HG03342 (cell line): ENCODE measurements at regions not wholly inside any gene's neighbourhood (a gene's known extent, or its start where the extent isn't known, plus 50 kb on each side); places are given as distances from the start of the nearest gene placed in this dataset.

Experiments used
- ATAC-seq: cut with Tn5 transposase; IDR thresholded peaks from one replicate; pipeline ENCODE4 v1.9.1; 2021; ENCODE audit warnings: mild to moderate bottlenecking, moderate library complexity; ENCODE audit not compliant: unreplicated experiment

DNA sequence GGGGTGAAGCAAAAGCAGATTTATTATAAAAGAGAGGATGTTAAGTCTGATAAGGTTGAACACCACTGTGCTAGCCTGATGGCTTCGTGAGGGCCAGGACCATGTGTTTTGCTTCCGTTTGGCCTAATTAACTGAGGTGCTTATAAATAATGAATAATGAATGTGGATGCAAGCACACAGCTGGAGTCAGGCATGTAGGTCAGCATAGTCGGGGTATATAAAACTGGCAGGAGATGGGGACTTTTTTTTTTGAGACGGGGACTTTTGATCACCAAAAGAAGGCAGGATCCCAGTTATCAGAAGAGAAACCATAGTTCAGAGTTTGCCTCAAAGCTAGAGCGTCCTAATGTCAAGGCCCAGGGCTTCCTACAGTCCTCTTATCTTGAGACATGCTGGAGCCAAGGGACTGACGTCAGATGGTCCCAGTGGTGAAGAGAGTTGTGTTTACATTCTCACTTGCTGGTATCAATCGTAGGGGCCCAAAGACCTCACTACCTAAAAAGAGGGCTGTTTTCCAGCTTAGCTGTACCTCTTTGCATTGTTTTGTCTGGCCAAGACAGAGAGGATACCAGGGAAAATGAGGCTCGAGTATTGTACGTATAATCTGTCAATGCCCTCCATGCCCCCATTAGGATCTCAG lies 50.4 kb downstream of the RTL9 start:
- no peak for ATAC-seq

DNA sequence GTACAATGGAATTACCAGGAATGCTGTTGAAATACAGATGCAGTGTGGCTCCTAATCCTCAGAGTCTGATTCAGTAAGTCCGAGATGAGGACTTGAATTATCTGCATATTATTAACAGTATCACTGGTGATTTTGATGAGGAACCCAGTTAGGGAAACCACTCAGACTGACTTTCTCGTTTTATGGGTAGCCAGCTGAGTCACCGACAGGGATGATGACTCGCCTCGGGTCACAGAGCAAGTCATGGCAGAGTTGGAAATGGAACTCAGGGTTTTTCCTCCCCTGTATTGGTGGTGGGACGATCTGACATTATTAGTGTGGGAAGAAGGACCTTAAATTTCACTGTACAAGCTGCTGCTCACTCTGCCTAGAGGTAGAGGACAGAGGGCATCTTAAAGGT lies 51.3 kb downstream of the RTL9 start:
- no peak for ATAC-seq

DNA sequence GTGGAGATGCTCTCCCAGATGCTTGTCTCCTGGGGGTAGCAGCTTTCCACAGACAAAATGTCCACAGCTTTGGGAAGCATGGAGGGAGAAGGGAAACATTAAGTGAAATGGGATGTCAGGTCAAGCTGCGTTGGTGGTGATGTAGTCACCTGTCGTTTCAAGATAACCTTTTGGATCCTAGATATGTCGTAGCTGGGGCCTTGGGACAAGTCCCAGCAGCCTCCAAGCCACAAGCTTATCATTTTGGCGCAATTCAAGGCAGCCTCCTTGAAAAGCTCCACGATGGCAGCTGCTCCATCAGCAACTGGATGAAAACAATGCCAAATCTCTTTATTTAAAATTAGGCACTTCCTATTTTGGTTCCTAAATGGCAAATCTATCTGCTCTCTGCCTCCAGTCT lies 52.0 kb downstream of the RTL9 start:
- ATAC-seq = no peak

DNA sequence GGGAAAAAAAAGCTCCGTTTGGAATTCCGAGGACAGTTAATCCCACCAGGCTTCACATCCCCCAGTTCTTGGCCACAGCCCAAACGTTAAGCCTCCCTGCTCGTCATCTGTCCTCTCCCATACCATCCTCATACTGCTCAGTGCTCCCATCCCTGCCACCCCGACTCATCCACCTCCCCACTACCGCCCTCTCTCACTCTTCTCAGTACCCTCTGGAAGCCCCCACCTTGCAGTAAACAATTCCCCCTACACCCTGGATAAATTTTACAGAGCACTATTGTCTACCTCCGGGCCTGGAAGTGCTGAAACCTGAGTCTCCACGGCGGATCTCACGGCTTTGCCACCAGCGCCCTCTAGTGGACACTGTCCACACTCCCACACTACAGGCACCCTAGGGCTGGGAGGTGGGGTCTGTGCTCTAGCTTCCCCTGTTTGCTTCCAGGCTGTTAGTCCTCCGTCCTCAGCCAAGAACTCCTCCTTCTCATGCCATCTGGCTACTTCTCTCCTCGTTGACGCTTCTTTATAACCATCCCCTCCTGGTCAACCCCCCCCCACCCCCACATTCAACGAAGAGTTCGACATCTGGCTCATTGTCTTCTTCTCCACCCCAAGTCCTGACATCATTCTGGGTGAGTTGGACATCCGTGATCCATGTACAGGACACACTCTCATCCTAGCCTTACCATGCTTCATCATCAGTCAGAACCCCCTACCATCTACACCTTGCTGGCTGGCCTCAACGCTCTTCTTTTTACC lies 54.5 kb downstream of the RTL9 start:
- peak; percentile 78 for ATAC-seq

DNA sequence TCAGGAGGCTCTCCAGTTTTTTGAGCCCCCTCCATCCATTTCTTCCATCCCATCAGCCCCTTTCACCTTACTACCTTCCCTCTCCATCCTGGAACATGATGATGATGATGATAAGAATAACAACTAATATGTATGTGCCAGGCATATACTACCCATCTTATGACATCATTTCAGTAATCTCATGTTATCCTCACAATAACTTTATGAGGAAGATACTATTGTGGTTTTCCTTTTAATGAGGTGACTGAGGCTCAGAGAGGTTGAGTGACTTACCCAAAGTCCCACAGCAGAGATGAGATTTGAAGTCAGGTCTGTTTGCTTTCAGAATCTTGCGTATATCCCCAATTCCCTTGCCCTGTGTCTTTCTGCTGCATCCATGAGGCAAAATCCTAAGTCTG lies 55.1 kb downstream of the RTL9 start:
- ATAC-seq = no peak

DNA sequence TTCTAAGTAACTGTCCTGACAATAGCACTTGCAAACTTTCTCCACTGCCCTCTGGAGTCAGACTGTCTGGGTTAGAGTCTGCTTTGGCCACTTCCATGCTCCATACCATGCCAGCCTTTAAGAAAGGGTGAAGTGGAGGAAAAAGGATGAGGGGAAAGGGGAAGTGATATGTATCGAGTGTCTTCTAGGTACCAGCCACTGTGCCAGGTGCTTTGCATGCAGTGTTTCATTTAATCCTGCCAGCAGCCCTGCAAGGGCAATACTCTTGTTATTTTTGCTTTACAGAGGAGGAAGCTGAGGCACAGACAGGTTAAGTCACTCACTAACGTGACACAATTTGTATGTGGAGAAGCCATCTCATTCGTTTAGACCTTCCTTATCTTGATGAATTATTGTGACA lies 55.6 kb downstream of the RTL9 start:
- peak; percentile 8 for ATAC-seq

DNA sequence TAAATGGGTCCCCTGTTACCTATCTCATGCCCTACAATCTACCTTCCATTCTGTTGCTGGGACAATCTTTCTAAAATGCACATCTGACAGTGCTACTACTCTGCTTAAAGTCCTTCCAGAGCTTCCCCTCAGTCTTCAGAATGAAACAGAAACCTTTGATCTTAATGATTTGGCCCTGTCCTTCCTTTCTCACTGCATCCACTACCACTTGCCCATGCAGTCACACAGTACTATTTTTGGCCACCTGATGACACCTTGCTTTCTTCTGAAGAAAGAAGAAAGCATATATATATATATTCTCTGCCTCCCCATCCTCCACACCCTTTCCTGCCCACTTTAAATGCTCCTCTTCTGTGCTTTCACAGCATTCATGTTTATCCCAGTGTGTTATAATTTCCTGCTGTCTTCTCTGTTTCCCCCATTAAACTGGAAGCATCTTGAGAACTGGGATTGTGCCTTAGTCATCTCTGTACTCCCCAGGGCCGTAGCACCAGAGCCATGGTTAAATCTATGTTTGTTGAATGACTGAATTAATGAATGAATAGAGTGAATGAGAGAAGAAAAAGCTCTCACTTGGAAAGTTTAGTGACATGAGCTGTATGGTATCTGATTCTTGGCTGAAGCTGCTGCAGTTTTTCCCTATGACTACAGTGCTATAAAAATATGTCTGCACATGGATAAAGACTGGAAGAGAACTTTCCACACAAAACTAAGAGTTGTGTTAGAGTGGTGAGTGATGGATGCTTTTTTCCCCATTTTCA lies 56.2 kb downstream of the RTL9 start:
- ATAC-seq = peak; percentile 63

DNA sequence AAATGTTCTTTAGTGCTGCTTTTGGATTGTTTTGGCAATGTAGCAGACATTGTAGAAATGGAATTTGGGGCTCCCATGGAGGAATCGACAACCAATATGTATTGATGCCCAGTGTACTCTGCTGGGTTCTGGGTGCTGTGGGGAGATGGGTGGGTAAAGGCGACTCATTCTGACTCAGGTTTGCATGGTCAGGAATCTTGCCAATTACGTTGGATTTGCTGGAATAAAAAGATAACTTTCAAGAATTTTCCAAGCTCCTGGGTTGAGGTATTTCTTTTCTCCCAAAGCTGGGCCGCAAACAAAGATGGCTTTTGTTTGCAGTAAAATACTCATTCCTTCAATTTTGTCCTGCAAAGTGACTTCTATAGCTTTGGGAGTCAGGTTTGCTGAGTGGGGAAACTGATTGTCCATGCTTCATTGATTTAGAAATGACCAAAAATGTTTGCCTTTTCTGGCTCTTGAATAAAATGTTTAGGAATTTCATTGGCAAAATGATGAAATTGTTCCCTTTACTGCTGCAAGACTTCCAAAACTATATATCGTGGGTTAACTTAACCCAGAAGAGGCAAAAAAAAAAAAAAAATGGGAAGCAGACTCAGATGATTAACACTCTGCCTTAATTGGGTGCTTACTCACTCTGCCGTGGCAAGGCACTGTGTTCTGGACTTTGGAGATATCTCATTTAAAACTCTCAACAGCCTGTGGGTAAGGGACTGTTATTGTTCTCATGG lies 57.0 kb downstream of the RTL9 start:
- ATAC-seq = no peak

DNA sequence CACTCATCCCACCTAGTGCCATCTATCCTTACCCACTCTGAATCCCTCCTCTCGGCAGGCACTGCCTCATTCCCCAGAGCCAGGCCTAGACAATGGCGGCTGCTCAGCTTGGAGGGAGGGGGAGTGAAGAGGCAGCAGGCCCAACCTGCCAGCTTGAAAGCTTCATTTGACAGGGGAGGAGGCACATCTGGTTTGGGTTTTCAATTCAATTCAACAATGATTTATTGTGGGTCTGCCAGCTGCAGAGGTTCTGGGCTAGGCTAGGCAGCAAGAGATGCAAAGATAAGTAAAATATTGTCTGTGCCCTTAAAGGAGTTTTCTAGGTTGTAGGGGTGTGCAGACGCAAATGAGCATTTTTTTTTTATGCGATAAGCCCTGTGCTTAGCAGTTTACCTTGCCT lies 58.5 kb downstream of the RTL9 start:
- ATAC-seq = no peak

DNA sequence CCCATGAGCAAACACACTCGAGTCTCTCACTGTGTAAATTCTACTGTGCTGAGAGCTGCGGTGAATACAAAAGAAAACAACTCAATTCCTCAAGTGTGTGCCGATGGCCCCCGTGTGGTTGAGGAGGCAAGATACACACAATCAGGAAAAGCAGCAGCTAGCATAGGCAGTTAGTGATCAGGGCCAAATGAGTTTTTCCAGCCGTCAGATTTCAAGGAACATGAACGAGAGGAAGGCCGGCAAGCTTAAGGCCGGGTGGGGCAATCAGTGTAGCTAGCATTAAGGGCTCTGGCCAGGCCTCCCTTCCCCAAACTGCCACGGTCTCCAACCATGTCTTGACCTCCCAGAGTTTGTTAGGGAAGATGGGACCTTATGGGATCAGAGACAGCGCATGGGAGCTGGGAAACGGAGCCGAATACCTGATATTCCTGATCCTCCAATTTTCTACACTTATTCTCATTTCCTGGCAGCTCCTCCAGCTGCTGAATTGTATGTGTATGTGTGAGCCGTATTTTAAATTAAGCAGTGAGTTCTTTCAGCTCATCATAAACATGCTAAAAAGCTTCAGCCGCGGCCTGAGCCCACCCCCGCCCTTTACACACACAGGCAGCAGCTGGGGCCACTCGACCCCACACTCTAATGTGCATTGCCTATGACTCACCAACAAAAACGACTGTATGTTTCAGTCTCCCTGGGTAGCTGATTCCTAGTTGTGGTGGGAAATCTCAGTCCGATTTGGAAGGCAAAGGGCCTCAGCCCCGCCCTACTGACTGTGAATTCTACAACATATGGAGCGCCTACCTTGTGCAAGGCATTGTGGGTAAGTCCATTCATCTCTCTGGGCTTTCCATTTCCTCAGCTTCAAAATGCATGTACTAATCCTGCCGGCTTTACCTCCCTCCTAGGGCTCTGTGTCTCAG lies 59.9 kb downstream of the RTL9 start:
- no peak for ATAC-seq

DNA sequence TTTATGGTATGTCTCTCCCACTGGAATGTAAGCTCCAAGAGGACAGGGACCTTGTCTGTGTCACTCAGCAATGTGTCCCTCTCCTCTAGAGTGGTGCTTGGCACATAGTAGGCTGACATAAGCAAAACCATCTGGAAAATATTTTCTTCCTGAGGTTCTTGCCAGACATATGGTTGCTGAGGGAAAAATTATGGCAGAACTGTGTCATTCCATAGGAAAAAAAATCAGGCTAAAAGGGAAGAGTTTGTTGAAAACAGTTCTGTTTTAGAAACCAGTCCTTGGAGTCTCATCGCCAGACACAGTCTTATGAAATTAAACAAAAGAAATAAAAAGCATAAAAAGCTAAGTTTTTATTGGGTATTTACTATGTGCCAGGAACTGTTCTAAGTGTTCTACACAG lies 60.9 kb downstream of the RTL9 start:
- no peak for ATAC-seq

DNA sequence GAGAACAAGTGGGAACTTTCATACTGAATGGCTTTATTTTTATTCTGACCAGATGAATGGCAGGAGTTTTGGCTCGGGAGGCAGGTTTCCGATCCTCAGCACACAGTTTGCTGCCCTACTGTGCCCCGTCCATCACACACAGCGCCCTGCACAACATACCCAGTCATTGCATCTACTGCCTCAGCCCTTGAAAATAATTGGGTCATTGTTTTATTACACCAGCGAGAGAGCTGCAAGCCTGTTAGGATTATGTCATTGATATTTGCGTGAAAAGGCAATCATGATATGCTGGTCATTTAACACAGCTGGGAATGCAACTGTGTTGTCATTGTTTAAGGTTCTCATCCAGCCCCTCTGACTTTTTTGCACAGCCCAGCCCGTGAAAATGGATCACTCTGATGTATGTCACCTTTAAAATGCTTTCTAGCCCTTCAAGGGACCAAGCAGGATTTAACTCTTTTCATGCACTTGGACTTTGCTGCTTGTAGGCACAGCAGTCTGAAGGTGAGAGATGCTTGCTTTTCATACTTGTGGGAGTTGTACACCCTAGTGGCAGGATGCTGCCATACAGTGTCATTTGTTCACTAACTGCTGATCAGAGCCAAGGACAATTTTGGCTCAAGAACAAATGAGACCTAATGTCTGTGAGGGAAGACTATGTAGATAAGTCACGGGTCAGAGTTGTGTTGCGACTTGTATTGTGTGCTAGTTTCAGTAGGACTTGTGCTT lies 62.3 kb downstream of the RTL9 start:
- no peak for ATAC-seq

DNA sequence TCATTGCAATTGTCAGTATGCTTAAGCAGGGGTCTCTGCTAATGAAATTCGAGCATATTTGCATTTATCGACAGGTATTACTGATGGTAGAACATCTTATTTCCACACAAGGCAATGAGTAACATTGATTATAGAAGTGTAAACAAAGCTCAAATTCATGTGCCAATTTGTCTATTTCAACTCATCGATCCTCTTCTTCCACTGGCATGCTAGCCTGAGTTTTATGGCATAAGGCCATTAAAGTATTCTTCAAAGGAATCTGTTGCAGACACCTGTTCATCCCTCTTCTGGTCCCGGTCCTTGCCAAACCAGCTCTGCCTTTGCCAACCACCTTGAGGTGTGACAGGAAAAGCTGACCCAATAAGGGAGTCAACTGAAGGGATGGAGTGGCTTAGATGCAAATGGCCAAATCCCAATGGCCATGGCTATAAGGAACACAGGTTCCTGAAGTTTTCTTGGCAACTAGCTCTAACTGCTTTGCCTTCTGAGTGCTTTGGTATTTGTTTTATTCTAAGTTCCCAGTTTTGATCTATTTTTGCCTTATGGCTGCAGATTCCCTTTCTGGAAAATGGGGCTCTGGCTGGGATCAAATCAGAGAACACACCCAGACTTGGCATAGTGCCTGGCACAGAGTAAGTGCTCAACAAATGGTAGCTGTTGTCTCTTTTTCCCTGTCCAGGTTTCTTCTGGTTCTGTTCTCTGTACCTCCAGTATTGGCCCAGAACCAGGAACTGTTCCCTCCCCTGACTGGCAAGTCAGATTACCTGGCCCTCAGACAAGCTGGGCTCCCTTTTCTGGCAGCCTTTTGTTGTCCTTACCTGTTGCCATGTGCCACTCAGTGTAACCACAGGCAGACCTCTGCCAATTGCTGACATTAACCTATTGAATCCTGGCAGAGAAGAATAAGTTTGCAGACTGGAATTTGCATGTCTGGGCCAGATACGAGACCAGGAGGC lies 63.1 kb downstream of the RTL9 start:
- ATAC-seq = no peak

DNA sequence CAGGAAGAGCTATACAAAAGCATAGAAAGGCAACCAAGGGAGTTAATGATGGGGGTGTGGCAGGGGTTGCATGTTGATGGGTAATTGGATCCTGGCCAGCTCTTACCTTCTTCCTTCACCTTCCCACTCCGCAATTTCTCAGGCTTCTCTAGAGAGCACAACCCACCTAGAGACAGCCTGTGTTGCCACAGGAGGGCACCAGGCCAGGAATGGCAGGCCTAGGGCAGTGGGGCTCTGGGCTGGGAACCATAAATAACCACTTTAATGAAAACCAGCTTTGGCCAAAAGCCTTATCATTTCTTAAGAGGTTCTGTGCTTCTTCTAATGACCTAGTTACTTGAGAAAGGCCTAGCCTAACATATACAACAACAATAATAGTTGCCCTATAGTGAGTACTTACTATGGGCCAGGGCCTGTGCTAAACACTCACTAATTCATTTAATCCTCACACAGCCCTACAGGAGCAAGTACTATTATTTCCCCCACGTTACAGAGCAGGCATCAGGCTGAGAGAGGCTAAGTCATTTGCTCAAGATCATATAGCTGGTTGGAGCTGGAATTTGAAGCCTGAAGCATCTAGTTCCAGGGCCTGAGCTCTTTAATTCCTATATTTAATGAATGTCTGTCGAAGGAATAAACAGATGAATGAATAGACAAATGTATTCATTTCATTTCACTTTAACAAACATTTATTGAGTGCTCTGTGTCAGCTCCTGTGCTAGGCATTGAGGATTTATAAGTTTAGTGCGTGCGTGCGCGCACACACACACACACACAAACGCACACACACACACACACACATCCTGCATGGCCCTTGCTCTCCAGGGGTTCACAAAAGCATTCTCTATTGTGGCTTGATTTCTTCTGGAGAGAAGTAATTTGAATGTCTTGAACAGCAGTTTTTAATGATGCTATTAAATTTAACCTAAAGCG lies 66.8 kb downstream of the RTL9 start:
- ATAC-seq = no peak

DNA sequence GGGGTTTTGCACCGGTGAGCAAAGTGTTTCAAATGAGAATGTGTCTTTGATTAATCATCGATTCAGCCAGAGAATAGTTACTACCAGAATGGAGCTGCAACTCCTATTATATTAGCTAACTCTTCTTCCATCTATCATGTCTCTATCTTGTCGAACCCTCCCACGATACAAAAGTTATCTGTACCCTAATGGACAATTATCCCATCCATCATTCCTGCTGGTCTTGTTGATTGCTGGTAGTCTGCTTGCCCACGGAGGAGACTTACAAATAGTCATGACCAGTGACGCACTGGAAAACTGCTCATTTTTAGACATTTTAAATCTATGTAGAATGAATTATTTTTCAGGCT lies 67.5 kb downstream of the RTL9 start:
- no peak for ATAC-seq

DNA sequence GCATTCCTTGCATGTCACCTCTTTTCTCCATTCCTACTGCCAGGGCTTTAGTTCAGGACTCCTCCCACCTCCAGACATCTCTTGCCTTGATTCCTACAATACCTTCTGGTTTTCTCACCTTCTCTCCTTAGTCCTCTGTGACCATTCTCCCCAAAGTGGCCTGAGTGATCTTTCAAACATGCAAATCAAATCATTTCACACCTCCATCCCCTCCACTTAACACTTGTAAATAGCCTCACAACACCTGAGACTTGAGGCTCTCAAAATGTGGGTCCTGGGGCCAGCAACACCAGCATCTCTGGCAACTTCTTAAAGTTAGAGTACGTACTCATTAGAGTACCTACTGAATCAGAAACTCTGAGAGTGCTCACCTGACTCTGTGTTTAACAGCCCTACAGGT lies 68.4 kb downstream of the RTL9 start:
- no peak for ATAC-seq

DNA sequence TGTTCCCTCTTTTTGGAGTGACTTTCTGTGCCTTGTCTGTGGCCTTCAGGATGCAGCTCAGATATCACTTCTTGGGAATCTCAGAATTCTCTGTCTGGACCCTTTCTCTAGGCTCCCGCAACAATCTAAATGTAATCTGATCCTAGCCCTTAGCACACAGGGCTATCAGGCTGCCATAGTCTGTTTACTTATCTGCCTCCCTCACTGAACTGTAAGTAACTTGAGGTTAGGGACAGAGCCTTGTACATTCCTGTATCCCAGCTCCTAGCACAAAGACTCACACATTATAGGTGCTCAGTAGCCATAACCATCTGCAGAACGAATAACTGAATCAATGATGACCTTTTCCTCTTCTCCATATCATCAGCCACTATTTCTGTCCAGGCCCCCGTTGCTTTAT lies 69.5 kb downstream of the RTL9 start:
- ATAC-seq = no peak
